NB4 (cell line): ENCODE measurements at regions not wholly inside any gene's neighbourhood (a gene's known extent, or its start where the extent isn't known, plus 50 kb on each side); places are given as distances from the start of the nearest gene placed in this dataset.

Experiments
- CTCF ChIP-seq: IDR thresholded peaks from one replicate; pipeline ENCODE4 v1.5.1; 2012; ENCODE audit warnings: low read depth, low read length
- MAX ChIP-seq: IDR thresholded peaks from 2 replicates; pipeline ENCODE4 v1.6.1; 2011; ENCODE audit warnings: low read depth, low read length
- POLR2A ChIP-seq: IDR thresholded peaks from 2 replicates; pipeline ENCODE4 v1.6.1; 2011; ENCODE audit warnings: mild to moderate bottlenecking; ENCODE audit not compliant: insufficient read length; ENCODE audit errors: extremely low read depth

- TF ChIP-seq CTCF, result no peak
- TF ChIP-seq MAX, result no peak
- TF ChIP-seq POLR2A, result no peak
These were observed 393.4 kb upstream of the NFE2L3 start for GRCh38 chr7:25758559-25758958.
